ENCODE measurements at regions not wholly inside any gene's neighbourhood (a gene's known extent, or its start where the extent isn't known, plus 50 kb on each side); places are given as distances from the start of the nearest gene placed in this dataset.
A peak's percentile ranks its signal among the peaks of the same experiment; 100 is the strongest.

- DNase-seq (ENCODE audit: low read depth in 2 of 2): no peak
These were observed 257.7 kb downstream of the TXNL1 start for GRCh38 chr18:56380685-56381084.

GRCh38 chr18:56379256-56379655 is 259.1 kb downstream of the TXNL1 start:
- DNase-seq (ENCODE audit: low read depth in 2 of 2): no peak

DNA sequence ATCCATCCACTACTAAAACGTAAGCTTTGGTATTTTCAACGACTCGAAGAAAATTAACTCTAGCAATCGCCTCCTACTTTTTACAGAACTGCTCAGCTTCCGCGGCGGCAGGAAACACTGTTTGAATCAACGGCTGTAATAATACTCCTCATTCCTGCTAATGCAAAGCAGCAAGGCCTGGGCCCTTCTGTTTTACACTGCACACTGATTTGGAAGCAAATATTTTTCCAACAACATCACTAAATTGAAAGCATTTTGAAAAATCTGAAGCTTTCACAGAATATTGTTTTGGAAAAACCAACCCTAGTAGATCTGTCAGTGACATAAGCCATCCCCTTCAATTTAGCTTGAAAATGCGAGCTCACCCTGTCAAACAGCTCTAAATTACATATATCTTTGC is 261.2 kb downstream of the TXNL1 start:
- DNase-seq (ENCODE audit: low read depth in 2 of 2): peak in 1 of 2 experiments; percentile 30

GRCh38 chr18:56374007-56374655 is 264.3 kb downstream of the TXNL1 start:
- DNase-seq (ENCODE audit: low read depth in 2 of 2): no peak

DNA sequence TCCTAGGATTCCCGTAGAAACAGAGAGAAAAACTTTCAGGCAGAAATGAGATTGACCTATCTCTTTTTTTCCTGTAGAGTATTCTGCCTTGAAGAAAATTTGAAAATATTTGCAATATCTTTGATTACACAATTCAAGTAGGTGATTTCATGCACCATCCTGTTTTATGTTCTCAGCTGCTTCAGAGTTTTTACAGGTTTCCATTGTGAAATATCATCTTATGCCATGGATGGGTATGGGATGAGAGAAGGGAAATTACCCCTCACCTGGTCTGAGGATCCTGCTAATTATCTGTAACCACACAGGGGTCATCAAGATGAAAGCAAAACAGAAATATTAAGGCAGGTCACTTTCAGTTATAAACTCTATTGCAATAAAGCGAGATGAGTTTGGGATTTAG is 264.8 kb downstream of the TXNL1 start:
- no peak for DNase-seq (ENCODE audit: low read depth in 2 of 2)

- no peak for DNase-seq (ENCODE audit: low read depth in 2 of 2)
These were observed 270.3 kb downstream of the TXNL1 start for GRCh38 chr18:56368066-56368465.

GRCh38 chr18:56358608-56359280 is 279.6 kb downstream of the TXNL1 start:
- DNase-seq (ENCODE audit: low read depth in 2 of 2): no peak

- DNase-seq (ENCODE audit: low read depth in 2 of 2): peak in 1 of 2 experiments; percentile 20
These were observed 284.6 kb downstream of the TXNL1 start for GRCh38 chr18:56353663-56354260.

GRCh38 chr18:56351911-56352500 is 286.4 kb downstream of the TXNL1 start:
- no peak for DNase-seq (ENCODE audit: low read depth in 2 of 2)

DNA sequence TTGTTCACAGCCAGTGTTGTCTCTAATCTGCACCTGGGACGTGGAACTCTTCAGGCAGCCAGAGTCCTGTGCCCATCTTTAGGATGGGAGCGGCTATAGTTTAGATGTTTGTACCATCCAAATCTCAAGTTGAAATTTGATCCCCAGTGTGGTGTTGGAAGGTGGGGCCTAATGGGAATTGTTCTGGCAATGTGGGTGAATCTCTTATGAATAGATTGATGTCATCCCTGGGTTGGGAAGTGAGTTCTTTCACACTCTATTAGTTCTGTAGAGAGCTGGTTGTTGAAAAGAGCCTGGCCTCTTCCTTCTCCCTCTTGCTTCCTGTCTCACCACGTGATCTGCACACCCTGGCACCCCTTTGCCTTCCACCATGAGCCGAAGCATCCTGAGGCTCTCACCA is 300.9 kb downstream of the TXNL1 start:
- no peak for DNase-seq (ENCODE audit: low read depth in 2 of 2)

DNA sequence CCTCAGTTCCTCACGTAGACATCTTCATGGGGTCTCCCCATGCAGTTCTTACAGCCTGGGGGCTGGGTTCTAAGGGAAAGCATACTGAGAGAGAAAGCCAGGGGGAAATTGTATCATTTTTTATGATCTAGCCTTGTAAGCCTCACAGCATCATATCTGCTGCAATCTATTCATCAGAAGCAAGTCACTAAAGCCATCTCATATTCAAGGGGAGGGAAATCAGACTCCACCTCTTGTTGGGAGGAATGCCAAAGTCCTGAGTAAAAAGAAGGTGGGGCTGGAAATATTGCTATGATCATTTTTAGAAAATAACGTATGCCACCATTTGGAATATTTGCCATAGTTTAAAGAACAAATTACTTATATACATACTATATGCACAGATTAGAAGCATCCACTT is 304.6 kb downstream of the TXNL1 start:
- no peak for DNase-seq (ENCODE audit: low read depth in 2 of 2)

- no peak for DNase-seq (ENCODE audit: low read depth in 2 of 2)
These were observed 305.2 kb downstream of the TXNL1 start for GRCh38 chr18:56333146-56333545.

DNA sequence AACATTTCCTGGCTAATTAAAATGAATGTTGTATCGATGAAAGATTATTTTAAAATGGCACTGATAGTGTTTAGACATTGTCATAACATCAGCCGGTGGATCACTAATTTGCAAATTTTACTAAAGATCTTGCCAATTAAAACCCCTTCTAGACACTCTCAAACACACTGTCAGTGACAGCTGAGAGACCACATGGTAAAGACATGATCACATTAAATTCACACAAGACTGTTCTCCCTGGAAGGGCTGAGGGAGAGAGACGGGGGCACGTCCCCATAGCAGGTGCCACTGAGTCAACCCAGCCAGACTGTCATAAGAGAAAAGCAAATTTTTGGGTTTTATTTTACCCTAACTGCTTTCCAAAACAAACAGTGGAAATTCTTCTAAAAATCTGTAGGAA is 306.0 kb downstream of the TXNL1 start:
- no peak for DNase-seq (ENCODE audit: low read depth in 2 of 2)

GRCh38 chr18:56330366-56331110 is 307.9 kb downstream of the TXNL1 start:
- no peak for DNase-seq (ENCODE audit: low read depth in 2 of 2)

DNA sequence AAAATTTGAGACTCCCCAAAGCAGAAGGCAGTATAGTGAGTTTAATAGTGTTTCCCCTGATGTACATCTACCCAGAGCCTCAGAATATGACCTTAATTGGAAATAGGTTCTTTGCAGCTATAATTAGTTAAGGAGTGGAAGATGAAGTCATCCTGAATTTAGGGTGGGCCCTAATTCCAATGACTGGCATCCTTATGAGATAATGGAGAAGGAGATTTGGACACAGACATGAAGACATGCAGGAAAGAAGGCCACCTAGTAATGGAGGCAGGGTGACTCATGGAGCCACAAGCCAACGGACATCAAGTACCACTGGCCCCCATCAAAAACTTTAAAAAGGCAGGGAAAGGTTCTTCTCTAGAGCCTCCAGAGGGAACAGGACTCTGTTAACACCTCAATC is 308.9 kb downstream of the TXNL1 start:
- no peak for DNase-seq (ENCODE audit: low read depth in 2 of 2)

- peak; percentile 56 for DNase-seq (ENCODE audit: low read depth in 2 of 2)
These were observed 311.1 kb downstream of the TXNL1 start for GRCh38 chr18:56327191-56327885.

- DNase-seq (ENCODE audit: low read depth in 2 of 2): no peak
These were observed 311.9 kb downstream of the TXNL1 start for GRCh38 chr18:56326336-56327072.

DNA sequence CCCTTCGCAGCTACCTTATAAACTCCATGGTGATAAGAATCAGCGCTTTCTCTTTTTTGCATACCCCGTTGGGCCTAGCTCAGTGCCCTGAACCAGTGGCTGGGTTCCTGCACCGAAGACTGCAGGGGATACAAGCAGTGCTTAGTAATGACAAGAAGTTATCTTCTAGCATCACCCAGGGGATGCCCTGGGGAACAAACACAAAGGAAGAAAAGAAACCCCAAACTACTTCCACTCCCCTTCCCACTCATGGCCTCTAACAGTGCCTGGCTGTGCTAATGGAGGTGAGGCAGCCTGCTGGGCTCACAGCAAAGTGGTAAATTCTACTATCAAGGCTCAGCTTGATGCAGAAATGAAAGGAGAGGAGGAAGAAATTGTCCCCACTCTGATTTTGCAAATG is 314.7 kb downstream of the TXNL1 start:
- no peak for DNase-seq (ENCODE audit: low read depth in 2 of 2)

DNA sequence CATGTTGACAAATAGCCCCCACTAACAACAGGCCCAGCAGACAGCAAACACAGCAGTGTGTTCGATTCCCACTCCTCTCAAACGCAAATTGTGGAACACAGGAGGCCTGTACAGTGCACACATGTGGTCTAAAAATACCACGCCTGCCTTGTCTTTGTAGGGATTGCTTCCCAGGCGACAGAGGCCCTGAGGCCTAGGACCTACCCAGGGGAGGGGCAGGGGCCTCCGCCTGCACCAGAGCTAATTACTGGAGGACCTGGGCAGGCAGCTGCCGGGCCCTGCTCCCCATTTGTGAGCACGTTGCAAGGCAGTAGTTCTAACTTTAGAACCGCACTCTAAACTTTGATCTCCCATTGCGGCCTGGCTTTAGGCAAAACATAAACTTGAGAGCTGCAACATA is 316.0 kb downstream of the TXNL1 start:
- DNase-seq (ENCODE audit: low read depth in 2 of 2): no peak

DNA sequence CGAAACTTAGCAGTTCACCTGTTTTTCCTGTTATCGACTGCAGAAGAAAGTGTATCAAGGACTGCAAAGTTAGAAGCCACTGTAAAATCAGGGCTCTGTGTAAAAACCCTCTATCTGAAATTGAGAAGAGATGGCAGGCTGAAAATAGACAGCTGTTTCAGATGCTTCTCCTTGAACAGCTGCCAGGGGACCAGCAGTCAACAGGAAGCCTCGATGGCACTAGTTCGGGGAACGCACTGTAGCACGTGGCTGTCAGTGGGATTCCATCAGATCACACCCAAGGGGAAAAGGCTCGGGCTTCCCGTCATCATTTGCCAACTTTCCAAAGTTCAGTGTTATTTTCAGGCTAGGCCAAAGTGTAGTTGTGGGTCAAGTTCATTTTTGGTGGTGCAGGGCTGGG is 316.9 kb downstream of the TXNL1 start:
- DNase-seq (ENCODE audit: low read depth in 2 of 2): no peak

- DNase-seq (ENCODE audit: low read depth in 2 of 2): no peak
These were observed 318.4 kb downstream of the TXNL1 start for GRCh38 chr18:56319953-56320352.

Data from fibroblast of skin of left quadriceps (primary cell).